Mesenchymal stem cell (in vitro differentiated cells and primary cell): ENCODE measurements at regions not wholly inside any gene's neighbourhood (a gene's known extent, or its start where the extent isn't known, plus 50 kb on each side); places are given as distances from the start of the nearest gene placed in this dataset.

Experiments used
- DNase-seq: peaks from one replicate; pipeline ENCODE4 v3.0.0-alpha.2; 2013
- H2AFZ ChIP-seq: one replicate; pipeline ENCODE4 v1.6.1; 2013; ENCODE audit warnings: low read depth, mild to moderate bottlenecking, control low read depth, inconsistent platforms, low read length, moderate library complexity
- H2AK5ac ChIP-seq: 2 replicates; pipeline ENCODE4 v1.6.1; 2013; ENCODE audit warnings: low read length, moderate library complexity, mild to moderate bottlenecking, inconsistent platforms; ENCODE audit not compliant: severe bottlenecking
- H2BK120ac ChIP-seq: one replicate; pipeline ENCODE4 v1.6.1; 2013; ENCODE audit warnings: low read depth, mild to moderate bottlenecking, inconsistent platforms, low read length, moderate library complexity
- H2BK12ac ChIP-seq, 2 experiments: one replicate each; pipeline ENCODE4 v1.6.1; 2013; ENCODE audit warnings: inconsistent platforms in 2 of 2, low read length in 2 of 2, mild to moderate bottlenecking in 2 of 2, moderate library complexity in 2 of 2, control low read depth in 1 of 2
- H2BK15ac ChIP-seq: one replicate; pipeline ENCODE4 v1.6.1; 2013; ENCODE audit warnings: mild to moderate bottlenecking, low read depth, inconsistent platforms; ENCODE audit not compliant: poor library complexity, severe bottlenecking
- H2BK5ac ChIP-seq: 2 replicates; pipeline ENCODE4 v1.6.1; 2013; ENCODE audit warnings: low read depth, mild to moderate bottlenecking, low read length, control low read depth, inconsistent platforms; ENCODE audit not compliant: poor library complexity, severe bottlenecking
- H3K14ac ChIP-seq, 2 experiments: one replicate each; pipeline ENCODE4 v1.6.1; 2013; ENCODE audit warnings: inconsistent platforms in 2 of 2, low read length in 2 of 2, control low read depth in 1 of 2, mild to moderate bottlenecking in 1 of 2, moderate library complexity in 1 of 2
- H3K18ac ChIP-seq, 2 experiments: one replicate each; pipeline ENCODE4 v1.6.1; 2013; ENCODE audit warnings: inconsistent platforms in 2 of 2, low read length in 2 of 2, control low read depth in 1 of 2, low read depth in 1 of 2, mild to moderate bottlenecking in 1 of 2
- H3K23ac ChIP-seq, 2 experiments: one replicate each; pipeline ENCODE4 v1.6.1; 2013; ENCODE audit warnings: inconsistent platforms in 2 of 2, low read length in 2 of 2, mild to moderate bottlenecking in 2 of 2, moderate library complexity in 2 of 2, control low read depth in 1 of 2
- H3K27ac ChIP-seq: 2 replicates; pipeline ENCODE4 v1.5.1; 2013; ENCODE audit warnings: mild to moderate bottlenecking, moderate library complexity, low read length, control low read depth, inconsistent platforms; ENCODE audit not compliant: poor library complexity, severe bottlenecking
- H3K27me3 ChIP-seq, 2 experiments: 2 replicates each; pipeline versions ENCODE4 v1.6.1 to v1.7.0; 2013; ENCODE audit warnings: low read length in 2 of 2, mild to moderate bottlenecking in 2 of 2, moderate library complexity in 2 of 2, control low read depth in 1 of 2, inconsistent platforms in 1 of 2; ENCODE audit not compliant: control insufficient read depth in 1 of 2, insufficient read depth in 1 of 2
- H3K36me3 ChIP-seq, 2 experiments: 2 replicates each; pipeline versions ENCODE4 v1.6.1 to v1.7.0; 2013; ENCODE audit warnings: low read length in 2 of 2, control low read depth in 1 of 2, inconsistent platforms in 1 of 2, low read depth in 1 of 2, mild to moderate bottlenecking in 1 of 2; ENCODE audit not compliant: insufficient read depth in 2 of 2, control insufficient read depth in 1 of 2
- H3K4ac ChIP-seq, 2 experiments: one replicate each; pipeline ENCODE4 v1.6.1; 2013; ENCODE audit warnings: inconsistent platforms in 2 of 2, low read length in 2 of 2, mild to moderate bottlenecking in 2 of 2, moderate library complexity in 2 of 2, control low read depth in 1 of 2, low read depth in 1 of 2
- H3K4me1 ChIP-seq: 2 replicates; pipeline ENCODE4 v1.6.1; 2013; ENCODE audit warnings: low read depth, low read length, control low read depth; ENCODE audit not compliant: control insufficient read depth, insufficient read depth
- H3K4me2 ChIP-seq: 2 replicates; pipeline ENCODE4 v1.6.1; 2013; ENCODE audit warnings: low read length, mild to moderate bottlenecking, inconsistent platforms; ENCODE audit not compliant: poor library complexity, severe bottlenecking
- H3K4me3 ChIP-seq, 2 experiments: 2 replicates each; pipeline versions ENCODE4 v1.5.1 to v1.7.0; 2013; ENCODE audit warnings: low read length in 2 of 2, mild to moderate bottlenecking in 2 of 2, control low read depth in 1 of 2, low read depth in 1 of 2; ENCODE audit not compliant: insufficient read depth in 1 of 2
- H3K79me1 ChIP-seq: replicated peaks from 2 replicates; pipeline ENCODE4 v1.6.1; 2013; ENCODE audit warnings: mild to moderate bottlenecking, control low read depth, low read length, inconsistent platforms; ENCODE audit not compliant: poor library complexity, severe bottlenecking
- H3K9ac ChIP-seq: 2 replicates; pipeline ENCODE4 v1.7.0; 2013; ENCODE audit warnings: mild to moderate bottlenecking, low read length, moderate library complexity
- H3K9me3 ChIP-seq: 2 replicates; pipeline ENCODE4 v1.7.0; 2013; ENCODE audit warnings: mild to moderate bottlenecking, low read length; ENCODE audit not compliant: control insufficient read depth
- H4K8ac ChIP-seq: one replicate; pipeline ENCODE4 v1.6.1; 2013; ENCODE audit warnings: inconsistent platforms, mild to moderate bottlenecking, low read length, moderate library complexity
- H4K91ac ChIP-seq: one replicate; pipeline ENCODE4 v1.6.1; 2013; ENCODE audit warnings: mild to moderate bottlenecking, low read length, inconsistent platforms
- WGBS: methylation state at CpG from one replicate; pipeline ENCODE4 v1.1.7; 2013; ENCODE audit warnings: mixed read lengths; 5-methylcytosine and 5-hydroxymethylcytosine counted together

- Histone ChIP-seq H2BK5ac (no peak overlapping the region), H4K8ac (no peak overlapping the region), H3K4me3 (no peak overlapping the region), H3K14ac (no peak overlapping the region), H2BK15ac (no peak overlapping the region), H2BK120ac (no peak overlapping the region), H3K27me3 (no peaks in the 10 kb centered on the region), H2AK5ac (no peak overlapping the region), H3K18ac (no peak overlapping the region), H2AFZ (no peak overlapping the region), H3K23ac (no peak overlapping the region), H3K27ac (no peak overlapping the region), H3K79me1 (no peaks in the 10 kb centered on the region), H3K36me3 (no peaks in the 10 kb centered on the region), H3K9ac (no peak overlapping the region), H3K9me3 (no peaks in the 10 kb centered on the region), H3K4ac (no peak overlapping the region), H4K91ac (no peak overlapping the region), H3K4me2 (no peak overlapping the region), H2BK12ac (no peak overlapping the region), H3K4me1 (no peaks in the 10 kb centered on the region)
- DNase-seq = no peak
- 100% methylated on average over 1 of the region's 1 CpG for WGBS
Observed at GRCh38 chr18:56021136-56021808, 433.3 kb upstream of the TCF4 start.

- 89% methylated on average over 4 of the region's 5 CpGs for WGBS
- no peak overlapping the region for H3K23ac ChIP-seq
Observed at GRCh38 chr18:56019908-56020307, 431.9 kb upstream of the TCF4 start.

GRCh38 chr18:56019156-56019555 lies 431.2 kb upstream of the TCF4 start:
- Histone ChIP-seq H4K91ac (no peak overlapping the region), H2BK12ac (no peak overlapping the region), H3K23ac (no peak overlapping the region), H2BK15ac (no peak overlapping the region), H3K9ac (no peak overlapping the region), H3K4me1 (no peaks in the 10 kb centered on the region), H4K8ac (no peak overlapping the region), H3K14ac (no peak overlapping the region), H3K4me2 (no peak overlapping the region), H2BK5ac (no peak overlapping the region), H3K4ac (no peak overlapping the region), H3K27me3 (no peaks in the 10 kb centered on the region), H2AK5ac (no peak overlapping the region), H3K18ac (no peak overlapping the region), H3K27ac (no peak overlapping the region), H3K9me3 (peaks cover 3% of the 10 kb centered on the region), H3K36me3 (no peaks in the 10 kb centered on the region), H2AFZ (no peak overlapping the region), H3K4me3 (no peak overlapping the region), H3K79me1 (no peaks in the 10 kb centered on the region), H2BK120ac (no peak overlapping the region)
- WGBS = 100% methylated on average over 1 of the region's 2 CpGs
- DNase-seq = no peak

More at GRCh38 chr18:56019908-56020307, 431.9 kb upstream of the TCF4 start:
- Histone ChIP-seq H3K36me3 (no peaks in the 10 kb centered on the region), H3K9me3 (peaks cover 2% of the 10 kb centered on the region), H4K91ac (no peak overlapping the region), H2BK15ac (no peak overlapping the region), H4K8ac (no peak overlapping the region), H3K14ac (no peak overlapping the region), H3K9ac (no peak overlapping the region), H2AK5ac (no peak overlapping the region), H2BK120ac (no peak overlapping the region), H3K4me2 (no peak overlapping the region), H3K27ac (no peak overlapping the region), H2AFZ (no peak overlapping the region), H2BK5ac (no peak overlapping the region), H3K79me1 (no peaks in the 10 kb centered on the region), H3K4ac (no peak overlapping the region), H2BK12ac (no peak overlapping the region), H3K4me3 (no peak overlapping the region), H3K18ac (no peak overlapping the region), H3K27me3 (no peaks in the 10 kb centered on the region), H3K4me1 (no peaks in the 10 kb centered on the region)
- DNase-seq = no peak

- H3K23ac ChIP-seq = no peak overlapping the region
- no peak overlapping the region for H3K14ac ChIP-seq
- H3K27ac ChIP-seq = no peak overlapping the region
- H2BK12ac ChIP-seq = no peak overlapping the region
- no peak overlapping the region for H4K91ac ChIP-seq
- no peaks in the 10 kb centered on the region for H3K36me3 ChIP-seq
- H3K9me3 ChIP-seq = no peaks in the 10 kb centered on the region
- no peak overlapping the region for H4K8ac ChIP-seq
- H3K18ac ChIP-seq = no peak overlapping the region
- no peak overlapping the region for H3K4ac ChIP-seq
- H2BK15ac ChIP-seq = no peak overlapping the region
- H3K27me3 ChIP-seq = no peaks in the 10 kb centered on the region
- H3K4me1 ChIP-seq = no peaks in the 10 kb centered on the region
- no CpG with 5 or more reads among the region's 1 CpG for WGBS
- H2BK5ac ChIP-seq = no peak overlapping the region
- H2AK5ac ChIP-seq = no peak overlapping the region
- H2BK120ac ChIP-seq = no peak overlapping the region
- no peak overlapping the region for H3K4me3 ChIP-seq
- H2AFZ ChIP-seq = no peak overlapping the region
- no peak for DNase-seq
- H3K4me2 ChIP-seq = no peak overlapping the region
- H3K79me1 ChIP-seq = no peaks in the 10 kb centered on the region
- H3K9ac ChIP-seq = no peak overlapping the region
Observed at GRCh38 chr18:56009411-56009810, 421.4 kb upstream of the TCF4 start.
